Endodermal cell (in vitro differentiated cells): ENCODE measurements at regions not wholly inside any gene's neighbourhood (a gene's known extent, or its start where the extent isn't known, plus 50 kb on each side); places are given as distances from the start of the nearest gene placed in this dataset.

Experiments used
- DNase-seq: peaks from one replicate; pipeline ENCODE4 v3.0.0-alpha.2; 2017
- H3K27ac ChIP-seq: 2 replicates; pipeline ENCODE4 v1.5.1; 2013; ENCODE audit warnings: mild to moderate bottlenecking, low read depth, low read length, moderate library complexity
- H3K27me3 ChIP-seq: 2 replicates; pipeline ENCODE4 v1.6.1; 2013; ENCODE audit warnings: mild to moderate bottlenecking, low read length, moderate library complexity; ENCODE audit not compliant: insufficient read depth, control insufficient read depth, poor library complexity, severe bottlenecking
- H3K36me3 ChIP-seq: 2 replicates; pipeline ENCODE4 v1.7.0; 2013; ENCODE audit warnings: mild to moderate bottlenecking, low read length, moderate library complexity; ENCODE audit not compliant: control insufficient read depth, insufficient read depth
- H3K4me1 ChIP-seq: one replicate; pipeline ENCODE4 v1.7.0; 2013; ENCODE audit warnings: low read length; ENCODE audit not compliant: control insufficient read depth, insufficient read depth
- H3K4me3 ChIP-seq: 2 replicates; pipeline ENCODE4 v1.5.1; 2013; ENCODE audit warnings: mild to moderate bottlenecking, low read length, moderate library complexity
- H3K9ac ChIP-seq: 2 replicates; pipeline ENCODE4 v1.6.1; 2013; ENCODE audit warnings: mild to moderate bottlenecking, low read length, moderate library complexity; ENCODE audit not compliant: poor library complexity, severe bottlenecking; ENCODE audit errors: extremely low read depth
- H3K9me3 ChIP-seq: 2 replicates; pipeline ENCODE4 v1.6.1; 2013; ENCODE audit warnings: mild to moderate bottlenecking, low read length, moderate library complexity; ENCODE audit not compliant: control insufficient read depth
- H3K27ac Mint-ChIP-seq: 2 replicates; pipeline ENCODE4 v1.8.0; 2020; ENCODE audit warnings: mixed read lengths
- H3K27me3 Mint-ChIP-seq: 2 replicates; pipeline ENCODE4 v1.8.0; 2021; ENCODE audit warnings: mild to moderate bottlenecking, mixed read lengths; ENCODE audit not compliant: insufficient read depth
- H3K36me3 Mint-ChIP-seq: 2 replicates; pipeline ENCODE4 v1.8.0; 2020; ENCODE audit warnings: low read depth, mixed read lengths
- H3K4me1 Mint-ChIP-seq: 2 replicates; pipeline ENCODE4 v1.8.0; 2020; ENCODE audit warnings: mixed read lengths
- H3K4me3 Mint-ChIP-seq: 2 replicates; pipeline ENCODE4 v1.8.0; 2020; ENCODE audit warnings: mild to moderate bottlenecking, moderate library complexity, mixed read lengths
- H3K9me3 Mint-ChIP-seq: 2 replicates; pipeline ENCODE4 v1.8.0; 2020; ENCODE audit warnings: mild to moderate bottlenecking, mixed read lengths
- WGBS, 2 experiments: methylation state at CpG; one replicate each; pipeline versions ENCODE4 v1.1.5 to v1.1.7; 2013; ENCODE audit warnings: missing lambda C conversion rate in 2 of 2, mixed read lengths in 1 of 2; ENCODE audit not compliant: insufficient coverage in 1 of 2, insufficient read length in 1 of 2; 5-methylcytosine and 5-hydroxymethylcytosine counted together
- TF ChIP-seq, protein P1 (sequence below): fragments of 200-600 bp; sonication (generic); conservative IDR thresholded peaks from 2 replicates; pipeline ENCODE4 v1.5.0; 2021; ENCODE audit warnings: antibody characterized with exemption, mild to moderate bottlenecking

DNA sequence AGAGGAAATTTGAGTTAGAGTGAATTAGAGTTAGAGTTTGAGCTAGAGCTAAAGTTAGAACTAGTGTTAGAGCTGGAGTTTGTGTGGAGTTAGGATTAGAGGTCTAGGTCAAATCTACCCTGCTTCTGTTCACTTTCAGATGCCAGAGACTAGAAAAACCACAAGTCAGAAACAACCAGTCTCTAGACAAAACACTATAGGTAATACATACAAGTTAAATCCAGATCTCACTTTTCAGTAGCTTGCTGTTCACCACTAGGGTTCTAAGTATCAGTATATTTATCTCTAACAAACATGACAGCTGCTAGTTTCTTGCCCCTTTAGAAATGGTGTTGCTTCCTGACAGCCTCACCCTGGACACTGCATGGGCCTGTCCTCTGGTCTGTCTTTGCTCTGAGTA is 300.7 kb downstream of the ARAP2 start:
- H3K36me3 ChIP-seq, result no peaks in the 10 kb centered on the region
- no peak overlapping the region for H3K27ac ChIP-seq
- no peaks in the 10 kb centered on the region for H3K36me3 Mint-ChIP-seq
- DNase-seq, result no peak
- H3K9me3 Mint-ChIP-seq, result peaks cover 10% of the 10 kb centered on the region
- H3K4me3 Mint-ChIP-seq, result no peak overlapping the region
- H3K4me3 ChIP-seq, result no peak overlapping the region
- TF ChIP-seq, protein P1, sequence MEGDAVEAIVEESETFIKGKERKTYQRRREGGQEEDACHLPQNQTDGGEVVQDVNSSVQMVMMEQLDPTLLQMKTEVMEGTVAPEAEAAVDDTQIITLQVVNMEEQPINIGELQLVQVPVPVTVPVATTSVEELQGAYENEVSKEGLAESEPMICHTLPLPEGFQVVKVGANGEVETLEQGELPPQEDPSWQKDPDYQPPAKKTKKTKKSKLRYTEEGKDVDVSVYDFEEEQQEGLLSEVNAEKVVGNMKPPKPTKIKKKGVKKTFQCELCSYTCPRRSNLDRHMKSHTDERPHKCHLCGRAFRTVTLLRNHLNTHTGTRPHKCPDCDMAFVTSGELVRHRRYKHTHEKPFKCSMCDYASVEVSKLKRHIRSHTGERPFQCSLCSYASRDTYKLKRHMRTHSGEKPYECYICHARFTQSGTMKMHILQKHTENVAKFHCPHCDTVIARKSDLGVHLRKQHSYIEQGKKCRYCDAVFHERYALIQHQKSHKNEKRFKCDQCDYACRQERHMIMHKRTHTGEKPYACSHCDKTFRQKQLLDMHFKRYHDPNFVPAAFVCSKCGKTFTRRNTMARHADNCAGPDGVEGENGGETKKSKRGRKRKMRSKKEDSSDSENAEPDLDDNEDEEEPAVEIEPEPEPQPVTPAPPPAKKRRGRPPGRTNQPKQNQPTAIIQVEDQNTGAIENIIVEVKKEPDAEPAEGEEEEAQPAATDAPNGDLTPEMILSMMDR, result no peak
- no peaks in the 10 kb centered on the region for H3K27me3 ChIP-seq
- H3K4me1 ChIP-seq, result no peaks in the 10 kb centered on the region
- no peaks in the 10 kb centered on the region for H3K4me1 Mint-ChIP-seq
- H3K27me3 Mint-ChIP-seq, result no peaks in the 10 kb centered on the region
- no peaks in the 10 kb centered on the region for H3K9me3 ChIP-seq
- no peak overlapping the region for H3K9ac ChIP-seq
- H3K27ac Mint-ChIP-seq, result no peak overlapping the region

GRCh38 chr4:35948171-35948570 is 296.1 kb downstream of the ARAP2 start:
- Mint-ChIP-seq H3K9me3 (peaks cover 29% of the 10 kb centered on the region), H3K27ac (no peak overlapping the region), H3K4me3 (no peak overlapping the region), H3K27me3 (no peaks in the 10 kb centered on the region), H3K36me3 (peaks cover 4% of the 10 kb centered on the region), H3K4me1 (peaks cover 11% of the 10 kb centered on the region)
- Histone ChIP-seq H3K36me3 (no peaks in the 10 kb centered on the region), H3K27ac (no peak overlapping the region), H3K9ac (no peak overlapping the region), H3K27me3 (no peaks in the 10 kb centered on the region), H3K4me1 (no peaks in the 10 kb centered on the region), H3K4me3 (no peak overlapping the region), H3K9me3 (peaks cover 24% of the 10 kb centered on the region)
- 92% methylated on average over 2 of the region's 2 CpGs; no CpG with 5 or more reads in 1 of the 2 experiments for WGBS, 2 experiments
- TF ChIP-seq, protein P1, result no peak
- no peak for DNase-seq

DNA sequence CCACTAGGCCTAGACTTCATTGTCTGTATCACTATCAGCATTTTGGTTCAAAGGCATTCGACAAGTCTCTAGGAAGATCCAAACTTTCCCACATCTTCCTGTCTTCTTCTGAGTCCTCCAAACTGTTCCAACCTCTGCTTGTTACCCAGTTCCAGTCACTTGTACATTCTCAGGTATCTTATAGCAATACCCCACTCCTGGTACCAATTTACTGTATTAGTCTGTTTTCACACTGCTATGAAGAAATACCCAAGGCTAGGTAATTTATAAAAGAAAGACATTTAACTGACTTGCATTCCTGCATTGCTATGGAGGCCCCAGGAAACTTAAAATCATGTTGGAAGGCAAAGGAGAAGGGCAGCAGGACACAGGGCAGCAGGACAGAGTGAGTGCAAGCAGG is 293.9 kb downstream of the ARAP2 start:
- Histone ChIP-seq H3K4me1 (no peaks in the 10 kb centered on the region), H3K9ac (no peak overlapping the region), H3K27me3 (no peaks in the 10 kb centered on the region), H3K27ac (no peak overlapping the region), H3K4me3 (peak overlapping the region; percentile 63), H3K9me3 (peaks cover 29% of the 10 kb centered on the region), H3K36me3 (no peaks in the 10 kb centered on the region)
- H3K36me3 Mint-ChIP-seq, result peaks cover 4% of the 10 kb centered on the region
- no peak for DNase-seq
- TF ChIP-seq, protein P1, result no peak
- 90 to 94% methylated on average over 1 of the region's 1 CpG for WGBS, 2 experiments
- no peak overlapping the region for H3K4me3 Mint-ChIP-seq
- no peak overlapping the region for H3K27ac Mint-ChIP-seq
- peaks cover 11% of the 10 kb centered on the region for H3K4me1 Mint-ChIP-seq
- H3K27me3 Mint-ChIP-seq, result no peaks in the 10 kb centered on the region
- H3K9me3 Mint-ChIP-seq, result peaks cover 39% of the 10 kb centered on the region
